HepG2 (cell line): ENCODE measurements at regions not wholly inside any gene's neighbourhood (a gene's known extent, or its start where the extent isn't known, plus 50 kb on each side); places are given as distances from the start of the nearest gene placed in this dataset.

Experiments used
- ATAC-seq: fragments of 200-7000 bp; cut with Tn5 transposase; 3 replicates; pipeline ENCODE4 v1.9.1; 2020; ENCODE audit warnings: mild to moderate bottlenecking, moderate library complexity
- BruUV-seq: library from RNA; stranded (reverse); fragments of 400-500 nt; replicated peaks from 2 replicates; lab custom pipeline; 2021; lab: Mats Ljungman, UMichigan
- CTCF ChIA-PET: fragments of 300-600 bp; formaldehyde crosslinking; extraction: SDS; loops from one replicate; lab custom pipeline; 2021; ENCODE audit warnings: low total read pairs, inconsistent platforms, low intra/inter-chr PET ratio; lab: Yijun Ruan, JAX
- POLR2A ChIA-PET: fragments of 350-600 bp; sonication (Branson Sonifier 250); formaldehyde crosslinking; loops from one replicate; lab custom pipeline; 2020; ENCODE audit warnings: antibody characterized with exemption, inconsistent platforms; lab: Yijun Ruan, JAX
- DNase-seq: peaks from one replicate; pipeline ENCODE4 v3.0.0-alpha.2; 2015; ENCODE audit warnings: low spot score
- FAIRE-seq: peaks from 3 replicates; lab custom pipeline; 2011; peaks lifted over from hg19 to GRCh38; lab: Jason Lieb, UNC
- H2AFZ ChIP-seq: one replicate; pipeline ENCODE4 v1.6.1; 2011; ENCODE audit warnings: low read length, inconsistent platforms
- H3K27ac ChIP-seq: fragments of 300-600 bp; 3 replicates; pipeline ENCODE4 v1.8.0; 2011; ENCODE audit warnings: mixed run types, mild to moderate bottlenecking, mixed read lengths, low read length, inconsistent platforms; ENCODE audit not compliant: insufficient read depth; ENCODE audit errors: extremely low read length
- H3K27me3 ChIP-seq, 2 experiments: fragments of 200-600 bp in 1 of 2; 2 replicates in 1 of 2; 3 replicates in 1 of 2; pipeline versions ENCODE4 v1.6.0 to v1.8.0; 2011; ENCODE audit warnings: low read length in 2 of 2, mild to moderate bottlenecking in 2 of 2, moderate library complexity in 2 of 2, inconsistent platforms in 1 of 2; ENCODE audit not compliant: insufficient read depth in 2 of 2, control insufficient read depth in 1 of 2
- H3K36me3 ChIP-seq, 2 experiments: fragments of 200-600 bp in 1 of 2; replicated peaks in 1 of 2; 2 replicates in 1 of 2; 3 replicates in 1 of 2; pipeline versions ENCODE4 v1.5.1 to v1.8.0; 2011; ENCODE audit warnings: low read length in 2 of 2, inconsistent platforms in 1 of 2; ENCODE audit not compliant: insufficient read depth in 2 of 2, control insufficient read depth in 1 of 2
- H3K4me1 ChIP-seq: 2 replicates; pipeline ENCODE4 v1.5.1; 2012; ENCODE audit warnings: low read length, inconsistent platforms; ENCODE audit not compliant: insufficient read depth
- H3K4me2 ChIP-seq: 2 replicates; pipeline ENCODE4 v1.6.0; 2011; ENCODE audit warnings: low read depth, low read length, inconsistent platforms
- H3K4me3 ChIP-seq, 3 experiments: fragments of 200-600 bp in 1 of 3; sonication (generic), shearing (Covaris generic) in 1 of 3; replicated peaks in 1 of 3; 2 replicates each; pipeline ENCODE4 v1.5.1; 2011 to 2016; ENCODE audit warnings: low read length in 3 of 3, inconsistent platforms in 2 of 3, low read depth in 2 of 3, mild to moderate bottlenecking in 2 of 3, control low read depth in 1 of 3, mixed read lengths in 1 of 3; ENCODE audit not compliant: insufficient read depth in 1 of 3
- H3K79me2 ChIP-seq: one replicate; pipeline ENCODE4 v1.6.1; 2011; ENCODE audit warnings: low read length, inconsistent platforms; ENCODE audit not compliant: insufficient read depth
- H3K9ac ChIP-seq: 2 replicates; pipeline ENCODE4 v1.6.0; 2011; ENCODE audit warnings: mild to moderate bottlenecking, low read depth, low read length, inconsistent platforms; ENCODE audit not compliant: insufficient read depth
- H3K9me3 ChIP-seq: 2 replicates; pipeline ENCODE4 v1.5.1; 2012; ENCODE audit warnings: mild to moderate bottlenecking, low read length
- H4K20me1 ChIP-seq: 2 replicates; pipeline ENCODE4 v1.6.0; 2011; ENCODE audit warnings: inconsistent platforms, mild to moderate bottlenecking, low read length, moderate library complexity; ENCODE audit not compliant: insufficient read depth
- CC2D1A ChIP-seq: sonication (generic); formaldehyde crosslinking; IDR thresholded peaks from 2 replicates; pipeline ENCODE4 v1.8.1; 2023; ENCODE audit warnings: mild to moderate bottlenecking, missing genetic modification reagents
- NFE2 ChIP-seq: sonication (generic); formaldehyde crosslinking; IDR thresholded peaks from 2 replicates; pipeline ENCODE4 v1.4.0; 2020; ENCODE audit warnings: missing genetic modification reagents
- NR2F6 ChIP-seq, 2 experiments: IDR thresholded peaks; 2 replicates each; pipeline ENCODE4 v1.6.1; 2016; ENCODE audit warnings: antibody characterized with exemption in 1 of 2, mild to moderate bottlenecking in 1 of 2
- PAWR ChIP-seq: sonication (generic); formaldehyde crosslinking; IDR thresholded peaks from 2 replicates; pipeline ENCODE4 v1.4.0; 2020; ENCODE audit warnings: missing genetic modification reagents, mild to moderate bottlenecking, borderline replicate concordance
- POLR2A ChIP-seq, 2 experiments: IDR thresholded peaks; 2 replicates each; pipeline ENCODE4 v1.6.1; 2011; ENCODE audit warnings: low read depth in 2 of 2, low read length in 2 of 2, mild to moderate bottlenecking in 1 of 2, moderate library complexity in 1 of 2; ENCODE audit not compliant: insufficient read depth in 1 of 2
- RXRB ChIP-seq: IDR thresholded peaks from 2 replicates; pipeline ENCODE4 v1.6.1; 2016; ENCODE audit warnings: borderline replicate concordance, missing genetic modification reagents, missing compliant biosample characterization
- SSRP1 ChIP-seq: IDR thresholded peaks from 2 replicates; pipeline ENCODE4 v1.6.1; 2016; ENCODE audit warnings: control low read depth
- TBX3 ChIP-seq: fragments of 450-650 bp; IDR thresholded peaks from 2 replicates; pipeline ENCODE4 v1.6.1; 2017; ENCODE audit warnings: antibody characterized with exemption, mild to moderate bottlenecking, inconsistent platforms, borderline replicate concordance
- THYN1 ChIP-seq: sonication (generic); formaldehyde crosslinking; IDR thresholded peaks from 2 replicates; pipeline ENCODE4 v1.8.1; 2023; ENCODE audit warnings: low read depth, mild to moderate bottlenecking, moderate library complexity, missing genetic modification reagents, borderline replicate concordance
- ZNF354B ChIP-seq: sonication (generic); formaldehyde crosslinking; IDR thresholded peaks from 2 replicates; pipeline ENCODE4 v1.8.0; 2022; ENCODE audit warnings: mild to moderate bottlenecking, missing genetic modification reagents
- ZNF44 ChIP-seq: sonication (generic); formaldehyde crosslinking; IDR thresholded peaks from 2 replicates; pipeline ENCODE4 v1.5.1; 2020; ENCODE audit warnings: mild to moderate bottlenecking, missing genetic modification reagents
- ZNF496 ChIP-seq: sonication (generic); formaldehyde crosslinking; IDR thresholded peaks from 2 replicates; pipeline ENCODE4 v1.8.1; 2023; ENCODE audit warnings: mild to moderate bottlenecking, moderate library complexity, missing genetic modification reagents; ENCODE audit not compliant: insufficient replicate concordance
- ZNF614 ChIP-seq: IDR thresholded peaks from 2 replicates; pipeline ENCODE4 v1.6.1; 2018; ENCODE audit warnings: missing biosample characterization, missing genetic modification reagents, inconsistent platforms, borderline replicate concordance
- ZNF703 ChIP-seq: sonication (generic); formaldehyde crosslinking; IDR thresholded peaks from 2 replicates; pipeline ENCODE4 v1.5.1; 2020; ENCODE audit warnings: missing genetic modification reagents, mild to moderate bottlenecking, moderate library complexity, borderline replicate concordance
- WGBS: methylation state at CpG from one replicate; pipeline ENCODE4 v1.1.6; 2017; ENCODE audit warnings: low lambda C conversion rate; 5-methylcytosine and 5-hydroxymethylcytosine counted together
- in situ Hi-C: cut with HindIII; loops from 2 replicates; pipeline ENCODE4 v1.10.0; 2017; ENCODE audit warnings: low pct_unique_long_range_greater_than_20kb; ENCODE audit not compliant: extremely low pct_ligation_motif_present
- intact Hi-C: fragments of 100-400 bp; cut with micrococcal nuclease; formaldehyde crosslinking; loops from one replicate; pipeline ENCODE4 v1.10.0; 2022; ENCODE audit not compliant: unreplicated experiment
- TF ChIP-seq, protein P1 (sequence below): sonication (generic); formaldehyde crosslinking; IDR thresholded peaks from 2 replicates; pipeline ENCODE4 v1.8.1; 2023; ENCODE audit warnings: mild to moderate bottlenecking, missing genetic modification reagents
- TF ChIP-seq, protein P2 (sequence below): sonication (generic); formaldehyde crosslinking; IDR thresholded peaks from 2 replicates; pipeline ENCODE4 v1.8.0; 2022; ENCODE audit warnings: missing genetic modification reagents, mild to moderate bottlenecking, borderline replicate concordance
- TF ChIP-seq, protein P3 (sequence below): sonication (generic); formaldehyde crosslinking; IDR thresholded peaks from 2 replicates; pipeline ENCODE4 v1.8.1; 2023; ENCODE audit warnings: mild to moderate bottlenecking, missing genetic modification reagents
- TF ChIP-seq, protein P4 (sequence below): sonication (generic); formaldehyde crosslinking; IDR thresholded peaks from 2 replicates; pipeline ENCODE4 v1.4.0; 2020; ENCODE audit warnings: missing genetic modification reagents, borderline replicate concordance

DNA sequence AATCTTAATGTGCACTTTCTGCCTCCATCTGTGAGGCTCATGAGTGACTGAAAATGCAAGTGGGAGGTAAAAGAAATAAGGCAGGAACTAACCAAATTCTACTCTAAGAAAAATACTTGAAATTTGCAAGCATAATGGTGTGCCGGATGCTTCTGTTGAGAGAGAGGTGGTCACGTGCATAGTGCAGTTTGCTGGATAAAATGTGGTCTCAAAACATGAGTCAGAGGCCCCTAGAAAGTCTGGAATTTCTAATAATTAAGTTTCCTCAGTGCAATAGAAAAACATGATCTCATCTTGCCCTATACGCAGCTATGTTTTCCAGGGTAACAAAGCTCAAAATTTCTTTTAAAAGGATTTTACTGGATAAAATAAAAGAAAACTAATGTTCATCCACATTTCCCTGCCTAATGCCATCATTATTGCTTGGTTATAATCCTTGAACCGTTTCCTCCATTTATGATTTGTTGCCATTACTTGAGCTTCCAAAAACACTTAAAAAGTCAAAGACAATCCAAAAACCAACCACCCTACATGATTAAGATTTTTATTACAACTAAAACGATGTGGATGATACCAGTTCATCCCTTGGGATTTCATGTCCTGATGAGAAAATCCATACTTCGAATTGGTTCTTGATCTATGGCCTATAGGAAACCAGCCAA, 351.7 kb upstream of the ARID1B start:
- H3K9me3 ChIP-seq, result peaks cover 14% of the 10 kb centered on the region; the same call in 1 of the 2 replicates
- CTCF ChIA-PET, result no interaction called here
- H3K79me2 ChIP-seq, result no peaks in the 10 kb centered on the region
- ATAC-seq, result no peak
- H4K20me1 ChIP-seq, result no peaks in the 10 kb centered on the region
- no peaks in the 10 kb centered on the region for H3K36me3 ChIP-seq
- no peak overlapping the region for H3K27ac ChIP-seq
- in situ Hi-C loops (no loop called here), intact Hi-C loops (no loop called here)
- no peaks in the 10 kb centered on the region for H3K27me3 ChIP-seq
- no peak for FAIRE-seq
- no peak overlapping the region for H3K4me3 ChIP-seq
- 20% methylated on average over 6 of the region's 6 CpGs for WGBS
- H3K4me2 ChIP-seq, result no peak overlapping the region
- no peak overlapping the region for H2AFZ ChIP-seq
- DNase-seq, result no peak
- no peak overlapping the region for H3K9ac ChIP-seq
- no TSS peak for BruUV-seq
- peaks cover 10% of the 10 kb centered on the region; the same call in 1 of the 2 replicates for H3K4me1 ChIP-seq
- POLR2A ChIA-PET, result no interaction called here
- TF ChIP-seq PAWR (CRISPR knock-in tag), result no peak
- TF ChIP-seq, protein P1, sequence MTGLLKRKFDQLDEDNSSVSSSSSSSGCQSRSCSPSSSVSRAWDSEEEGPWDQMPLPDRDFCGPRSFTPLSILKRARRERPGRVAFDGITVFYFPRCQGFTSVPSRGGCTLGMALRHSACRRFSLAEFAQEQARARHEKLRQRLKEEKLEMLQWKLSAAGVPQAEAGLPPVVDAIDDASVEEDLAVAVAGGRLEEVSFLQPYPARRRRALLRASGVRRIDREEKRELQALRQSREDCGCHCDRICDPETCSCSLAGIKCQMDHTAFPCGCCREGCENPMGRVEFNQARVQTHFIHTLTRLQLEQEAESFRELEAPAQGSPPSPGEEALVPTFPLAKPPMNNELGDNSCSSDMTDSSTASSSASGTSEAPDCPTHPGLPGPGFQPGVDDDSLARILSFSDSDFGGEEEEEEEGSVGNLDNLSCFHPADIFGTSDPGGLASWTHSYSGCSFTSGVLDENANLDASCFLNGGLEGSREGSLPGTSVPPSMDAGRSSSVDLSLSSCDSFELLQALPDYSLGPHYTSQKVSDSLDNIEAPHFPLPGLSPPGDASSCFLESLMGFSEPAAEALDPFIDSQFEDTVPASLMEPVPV, result no peak
- TF ChIP-seq, protein P2, sequence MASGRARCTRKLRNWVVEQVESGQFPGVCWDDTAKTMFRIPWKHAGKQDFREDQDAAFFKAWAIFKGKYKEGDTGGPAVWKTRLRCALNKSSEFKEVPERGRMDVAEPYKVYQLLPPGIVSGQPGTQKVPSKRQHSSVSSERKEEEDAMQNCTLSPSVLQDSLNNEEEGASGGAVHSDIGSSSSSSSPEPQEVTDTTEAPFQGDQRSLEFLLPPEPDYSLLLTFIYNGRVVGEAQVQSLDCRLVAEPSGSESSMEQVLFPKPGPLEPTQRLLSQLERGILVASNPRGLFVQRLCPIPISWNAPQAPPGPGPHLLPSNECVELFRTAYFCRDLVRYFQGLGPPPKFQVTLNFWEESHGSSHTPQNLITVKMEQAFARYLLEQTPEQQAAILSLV (CRISPR knock-in tag), result no peak
- TF ChIP-seq ZNF354B, result no peak
- no peak for TF ChIP-seq ZNF496 (CRISPR knock-in tag)
- no peak for TF ChIP-seq POLR2A (IDR thresholded peaks at IDR 0.05; ENCODE audit: insufficient read depth in 1 of 2, low read depth in 2 of 2, low read length in 2 of 2)
- no peak for TF ChIP-seq NR2F6 (IDR thresholded peaks at IDR 0.05)
- no peak for TF ChIP-seq NR2F6 (CRISPR knock-in tag; IDR thresholded peaks at IDR 0.05)
- no peak for TF ChIP-seq ZNF44
- TF ChIP-seq THYN1 (CRISPR knock-in tag), result no peak
- TF ChIP-seq RXRB, result no peak
- TF ChIP-seq ZNF703 (CRISPR knock-in tag), result no peak
- TF ChIP-seq ZNF614, result no peak
- no peak for TF ChIP-seq TBX3
- TF ChIP-seq, protein P3, sequence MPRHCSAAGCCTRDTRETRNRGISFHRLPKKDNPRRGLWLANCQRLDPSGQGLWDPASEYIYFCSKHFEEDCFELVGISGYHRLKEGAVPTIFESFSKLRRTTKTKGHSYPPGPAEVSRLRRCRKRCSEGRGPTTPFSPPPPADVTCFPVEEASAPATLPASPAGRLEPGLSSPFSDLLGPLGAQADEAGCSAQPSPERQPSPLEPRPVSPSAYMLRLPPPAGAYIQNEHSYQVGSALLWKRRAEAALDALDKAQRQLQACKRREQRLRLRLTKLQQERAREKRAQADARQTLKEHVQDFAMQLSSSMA (CRISPR knock-in tag), result no peak
- TF ChIP-seq, protein P4, sequence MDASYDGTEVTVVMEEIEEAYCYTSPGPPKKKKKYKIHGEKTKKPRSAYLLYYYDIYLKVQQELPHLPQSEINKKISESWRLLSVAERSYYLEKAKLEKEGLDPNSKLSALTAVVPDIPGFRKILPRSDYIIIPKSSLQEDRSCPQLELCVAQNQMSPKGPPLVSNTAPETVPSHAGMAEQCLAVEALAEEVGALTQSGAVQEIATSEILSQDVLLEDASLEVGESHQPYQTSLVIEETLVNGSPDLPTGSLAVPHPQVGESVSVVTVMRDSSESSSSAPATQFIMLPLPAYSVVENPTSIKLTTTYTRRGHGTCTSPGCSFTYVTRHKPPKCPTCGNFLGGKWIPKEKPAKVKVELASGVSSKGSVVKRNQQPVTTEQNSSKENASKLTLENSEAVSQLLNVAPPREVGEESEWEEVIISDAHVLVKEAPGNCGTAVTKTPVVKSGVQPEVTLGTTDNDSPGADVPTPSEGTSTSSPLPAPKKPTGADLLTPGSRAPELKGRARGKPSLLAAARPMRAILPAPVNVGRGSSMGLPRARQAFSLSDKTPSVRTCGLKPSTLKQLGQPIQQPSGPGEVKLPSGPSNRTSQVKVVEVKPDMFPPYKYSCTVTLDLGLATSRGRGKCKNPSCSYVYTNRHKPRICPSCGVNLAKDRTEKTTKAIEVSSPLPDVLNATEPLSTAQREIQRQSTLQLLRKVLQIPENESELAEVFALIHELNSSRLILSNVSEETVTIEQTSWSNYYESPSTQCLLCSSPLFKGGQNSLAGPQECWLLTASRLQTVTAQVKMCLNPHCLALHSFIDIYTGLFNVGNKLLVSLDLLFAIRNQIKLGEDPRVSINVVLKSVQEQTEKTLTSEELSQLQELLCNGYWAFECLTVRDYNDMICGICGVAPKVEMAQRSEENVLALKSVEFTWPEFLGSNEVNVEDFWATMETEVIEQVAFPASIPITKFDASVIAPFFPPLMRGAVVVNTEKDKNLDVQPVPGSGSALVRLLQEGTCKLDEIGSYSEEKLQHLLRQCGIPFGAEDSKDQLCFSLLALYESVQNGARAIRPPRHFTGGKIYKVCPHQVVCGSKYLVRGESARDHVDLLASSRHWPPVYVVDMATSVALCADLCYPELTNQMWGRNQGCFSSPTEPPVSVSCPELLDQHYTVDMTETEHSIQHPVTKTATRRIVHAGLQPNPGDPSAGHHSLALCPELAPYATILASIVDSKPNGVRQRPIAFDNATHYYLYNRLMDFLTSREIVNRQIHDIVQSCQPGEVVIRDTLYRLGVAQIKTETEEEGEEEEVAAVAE (CRISPR knock-in tag), result no peak
- TF ChIP-seq NFE2 (CRISPR knock-in tag), result no peak
- no peak for TF ChIP-seq SSRP1
- TF ChIP-seq CC2D1A (CRISPR knock-in tag), result no peak
